ENCODE measurements at regions not wholly inside any gene's neighbourhood (a gene's known extent, or its start where the extent isn't known, plus 50 kb on each side); places are given as distances from the start of the nearest gene placed in this dataset.
A peak's percentile ranks its signal among the peaks of the same experiment; 100 is the strongest.

DNA sequence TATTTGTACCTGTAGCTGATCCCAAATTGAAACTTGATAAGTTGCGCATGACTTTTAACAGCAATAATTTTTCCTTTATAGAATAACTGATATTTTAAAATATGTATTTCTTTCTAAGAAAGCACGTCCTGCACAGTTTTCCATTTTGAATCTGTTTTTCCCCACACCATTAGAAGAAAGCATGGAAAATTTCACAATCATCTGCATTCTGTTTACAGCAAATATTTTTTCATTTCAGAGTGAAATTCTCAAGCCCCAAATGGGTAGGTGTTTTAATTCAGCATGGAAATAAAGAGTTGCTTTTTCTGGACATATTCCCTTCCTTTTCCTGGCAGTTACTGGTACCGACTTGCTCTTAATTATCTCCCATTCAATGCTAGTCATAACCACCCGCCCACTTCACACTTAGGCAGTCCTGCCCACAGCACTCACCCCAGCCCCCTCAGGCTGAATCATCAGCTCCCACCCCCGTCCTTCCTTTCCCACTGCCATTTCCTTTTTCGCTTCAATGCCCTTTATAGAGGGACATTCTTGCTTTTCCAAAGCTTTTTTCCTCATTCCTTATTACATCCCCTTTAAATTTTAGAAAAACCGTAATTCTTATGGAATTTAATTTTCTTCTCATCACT lies 89.2 kb upstream of the GLS start:
- no peaks in the 10 kb centered on the region for H3K27me3 ChIP-seq
- H3K27ac ChIP-seq, result peak overlapping the region; percentile 24
- 20% methylated on average over 7 of the region's 7 CpGs for WGBS
- no peak overlapping the region for H3K4me3 ChIP-seq
- no peak for DNase-seq (ENCODE audit: low spot score in 2 of 2)
- no peak for TF ChIP-seq EP300 (IDR thresholded peaks at IDR 0.05)
- TF ChIP-seq, protein P1, sequence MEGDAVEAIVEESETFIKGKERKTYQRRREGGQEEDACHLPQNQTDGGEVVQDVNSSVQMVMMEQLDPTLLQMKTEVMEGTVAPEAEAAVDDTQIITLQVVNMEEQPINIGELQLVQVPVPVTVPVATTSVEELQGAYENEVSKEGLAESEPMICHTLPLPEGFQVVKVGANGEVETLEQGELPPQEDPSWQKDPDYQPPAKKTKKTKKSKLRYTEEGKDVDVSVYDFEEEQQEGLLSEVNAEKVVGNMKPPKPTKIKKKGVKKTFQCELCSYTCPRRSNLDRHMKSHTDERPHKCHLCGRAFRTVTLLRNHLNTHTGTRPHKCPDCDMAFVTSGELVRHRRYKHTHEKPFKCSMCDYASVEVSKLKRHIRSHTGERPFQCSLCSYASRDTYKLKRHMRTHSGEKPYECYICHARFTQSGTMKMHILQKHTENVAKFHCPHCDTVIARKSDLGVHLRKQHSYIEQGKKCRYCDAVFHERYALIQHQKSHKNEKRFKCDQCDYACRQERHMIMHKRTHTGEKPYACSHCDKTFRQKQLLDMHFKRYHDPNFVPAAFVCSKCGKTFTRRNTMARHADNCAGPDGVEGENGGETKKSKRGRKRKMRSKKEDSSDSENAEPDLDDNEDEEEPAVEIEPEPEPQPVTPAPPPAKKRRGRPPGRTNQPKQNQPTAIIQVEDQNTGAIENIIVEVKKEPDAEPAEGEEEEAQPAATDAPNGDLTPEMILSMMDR (IDR thresholded peaks at IDR 0.05), result no peak
- no peak for TF ChIP-seq POLR2A (IDR thresholded peaks at IDR 0.05)
- no peak for TF ChIP-seq POLR2AphosphoS5 (IDR thresholded peaks at IDR 0.05)
- H3K36me3 ChIP-seq, result no peaks in the 10 kb centered on the region
- peaks cover 24% of the 10 kb centered on the region for H3K4me1 ChIP-seq
- H3K9me3 ChIP-seq, result no peaks in the 10 kb centered on the region

DNA sequence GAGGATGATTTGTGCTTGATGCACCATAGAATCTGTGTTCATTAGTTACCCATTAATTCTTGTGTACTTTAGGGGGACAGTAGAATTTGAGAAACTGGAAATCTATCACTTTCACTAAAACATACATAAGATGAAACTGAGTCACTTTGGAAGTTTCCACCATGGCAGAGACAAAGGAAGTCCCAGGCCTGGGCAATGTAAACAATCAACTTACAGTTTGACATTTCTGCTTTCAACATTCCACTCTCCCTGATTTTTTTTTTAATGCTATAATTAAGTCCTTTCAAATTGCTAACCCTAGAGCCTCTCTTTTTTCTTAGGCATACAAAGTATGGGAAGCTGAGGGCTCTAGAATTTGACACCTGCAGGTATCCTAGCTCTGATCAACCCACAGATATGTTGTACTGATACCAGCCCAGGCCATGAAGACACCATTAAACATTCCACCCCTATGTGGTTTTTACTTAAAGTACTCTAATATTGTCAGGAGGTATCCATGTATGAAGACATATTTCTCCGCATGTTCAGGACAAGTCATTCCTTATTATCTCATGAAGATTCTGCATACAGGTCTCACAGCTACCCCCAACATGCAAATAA lies 88.5 kb upstream of the GLS start:
- WGBS, result 91% methylated on average over 1 of the region's 1 CpG
- TF ChIP-seq EP300 (IDR thresholded peaks at IDR 0.05), result no peak
- no peak for TF ChIP-seq POLR2A (IDR thresholded peaks at IDR 0.05)
- no peak for TF ChIP-seq POLR2AphosphoS5 (IDR thresholded peaks at IDR 0.05)
- TF ChIP-seq, protein P1 (IDR thresholded peaks at IDR 0.05), result no peak
- DNase-seq (ENCODE audit: low spot score in 2 of 2), result no peak

DNA sequence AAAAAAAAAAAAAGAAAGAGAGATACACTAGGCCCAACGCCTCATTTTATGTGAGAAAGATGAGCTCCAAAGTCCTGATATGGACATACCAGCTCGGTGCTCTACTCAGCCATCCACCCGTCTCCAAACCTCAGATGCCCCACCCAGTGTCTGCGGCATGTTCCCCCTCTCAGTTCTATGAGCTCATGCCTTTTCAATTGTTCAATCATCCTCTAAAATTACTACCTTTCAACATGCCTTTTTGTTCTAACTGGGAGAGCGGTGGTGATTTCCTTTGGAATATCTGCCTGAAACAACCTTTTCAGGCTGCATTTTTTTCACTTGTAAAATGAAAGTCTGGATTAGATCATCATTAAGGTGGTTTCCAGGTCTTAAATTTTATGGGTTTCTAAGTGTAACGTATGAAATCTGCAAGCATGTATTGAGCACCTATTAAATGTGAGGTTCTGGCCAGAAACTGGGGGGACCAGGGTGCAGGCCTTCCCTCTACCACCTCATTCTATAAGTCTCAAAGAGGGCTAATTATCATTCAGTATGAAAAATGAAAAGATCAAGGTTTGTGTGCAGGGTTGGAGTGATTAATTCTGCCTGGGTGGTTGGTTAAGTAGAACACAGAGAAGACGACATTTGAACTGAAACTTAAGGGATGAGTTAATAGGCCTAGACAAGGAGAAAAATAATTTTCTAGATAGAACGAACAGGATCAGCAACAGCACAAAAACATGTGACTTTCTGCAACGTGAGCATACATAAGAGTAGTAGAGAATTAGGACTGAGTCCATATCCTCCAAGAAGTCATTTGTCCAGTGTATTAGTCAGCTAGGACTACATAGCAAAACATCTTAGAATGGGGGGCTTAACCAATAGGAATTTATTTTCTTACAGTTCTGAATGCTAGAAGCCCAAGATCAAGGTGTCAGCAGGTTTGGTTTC lies 87.4 kb upstream of the GLS start:
- Histone ChIP-seq H3K9me3 (no peaks in the 10 kb centered on the region), H3K27ac (no peak overlapping the region), H3K27me3 (no peaks in the 10 kb centered on the region), H3K4me3 (no peak overlapping the region), H3K4me1 (peaks cover 20% of the 10 kb centered on the region), H3K36me3 (no peaks in the 10 kb centered on the region)
- WGBS, result 55% methylated on average over 9 of the region's 9 CpGs
- no peak for DNase-seq (ENCODE audit: low spot score in 2 of 2)
- TF ChIP-seq EP300 (IDR thresholded peaks at IDR 0.05), result no peak
- no peak for TF ChIP-seq POLR2AphosphoS5 (IDR thresholded peaks at IDR 0.05)
- no peak for TF ChIP-seq POLR2A (IDR thresholded peaks at IDR 0.05)
- TF ChIP-seq, protein P1 (IDR thresholded peaks at IDR 0.05), result no peak

More for the DNA sequence above, 88.5 kb upstream of the GLS start:
- Histone ChIP-seq H3K4me1 (peaks cover 23% of the 10 kb centered on the region), H3K27ac (peak overlapping the region; percentile 24), H3K9me3 (no peaks in the 10 kb centered on the region), H3K36me3 (no peaks in the 10 kb centered on the region), H3K27me3 (no peaks in the 10 kb centered on the region), H3K4me3 (no peak overlapping the region)

DNA sequence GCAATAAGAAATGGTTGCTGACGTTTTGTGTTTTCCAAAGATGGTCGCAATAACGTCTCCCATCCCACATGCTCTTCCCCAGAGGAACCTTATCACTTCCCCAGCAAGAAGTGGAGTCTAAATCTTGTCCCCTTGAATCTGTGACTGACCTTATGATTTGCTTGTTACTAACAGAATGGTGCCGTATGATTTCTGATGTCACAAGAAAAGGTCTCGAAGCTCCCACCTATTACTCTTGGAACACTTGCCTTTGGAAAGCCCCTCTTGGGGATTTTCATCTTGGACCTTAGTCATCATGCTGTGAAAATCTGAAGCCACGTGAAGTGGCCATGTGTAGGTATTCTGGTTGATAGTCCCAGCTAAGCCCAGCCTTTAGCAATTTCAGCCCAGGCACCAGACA lies 86.2 kb upstream of the GLS start:
- Histone ChIP-seq H3K4me1 (peaks cover 20% of the 10 kb centered on the region), H3K36me3 (no peaks in the 10 kb centered on the region), H3K9me3 (no peaks in the 10 kb centered on the region), H3K27ac (no peak overlapping the region), H3K4me3 (no peak overlapping the region), H3K27me3 (no peaks in the 10 kb centered on the region)
- TF ChIP-seq, protein P1 (IDR thresholded peaks at IDR 0.05), result no peak
- no peak for TF ChIP-seq POLR2A (IDR thresholded peaks at IDR 0.05)
- DNase-seq (ENCODE audit: low spot score in 2 of 2), result no peak
- 84% methylated on average over 6 of the region's 6 CpGs for WGBS

DNA sequence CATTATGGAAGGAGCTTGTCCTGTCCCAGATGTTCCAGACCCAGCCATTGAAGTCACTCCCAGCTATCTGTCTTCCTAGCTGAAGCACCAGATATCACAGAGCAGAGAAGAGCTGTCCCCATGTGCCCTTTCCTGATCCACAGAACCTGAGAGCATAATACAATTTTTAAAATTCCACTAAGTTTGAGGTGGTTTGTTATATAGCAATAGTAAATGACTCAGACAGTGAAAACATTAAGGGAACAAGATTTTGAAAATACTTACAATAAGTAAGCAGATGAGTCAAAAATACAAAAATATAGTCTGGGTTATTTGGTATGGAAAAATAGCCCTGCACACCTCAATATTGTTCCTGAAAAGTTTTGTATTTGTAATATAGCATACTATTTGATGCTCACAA lies 85.8 kb upstream of the GLS start:
- no peak for DNase-seq (ENCODE audit: low spot score in 2 of 2)
- Histone ChIP-seq H3K27me3 (no peaks in the 10 kb centered on the region), H3K9me3 (no peaks in the 10 kb centered on the region), H3K36me3 (no peaks in the 10 kb centered on the region), H3K4me3 (no peak overlapping the region), H3K27ac (no peak overlapping the region), H3K4me1 (peaks cover 20% of the 10 kb centered on the region)
- TF ChIP-seq POLR2AphosphoS5 (IDR thresholded peaks at IDR 0.05) (no peak), EP300 (IDR thresholded peaks at IDR 0.05) (no peak), POLR2A (IDR thresholded peaks at IDR 0.05) (no peak)
- TF ChIP-seq, protein P1 (IDR thresholded peaks at IDR 0.05), result no peak

All from suprapubic skin (tissue), 4 donors.